HK-2 (cell line): ENCODE measurements at regions not wholly inside any gene's neighbourhood (a gene's known extent, or its start where the extent isn't known, plus 50 kb on each side); places are given as distances from the start of the nearest gene placed in this dataset.
"Not testable (repeated sequence)": the region's sequence is repeated elsewhere in the genome, so short reads cannot be mapped to it uniquely, and the experiment has no call there.

Source experiments
- DNase-seq: peaks from one replicate; pipeline ENCODE4 v3.0.0-alpha.2; 2018; ENCODE audit not compliant: unreplicated experiment

DNA sequence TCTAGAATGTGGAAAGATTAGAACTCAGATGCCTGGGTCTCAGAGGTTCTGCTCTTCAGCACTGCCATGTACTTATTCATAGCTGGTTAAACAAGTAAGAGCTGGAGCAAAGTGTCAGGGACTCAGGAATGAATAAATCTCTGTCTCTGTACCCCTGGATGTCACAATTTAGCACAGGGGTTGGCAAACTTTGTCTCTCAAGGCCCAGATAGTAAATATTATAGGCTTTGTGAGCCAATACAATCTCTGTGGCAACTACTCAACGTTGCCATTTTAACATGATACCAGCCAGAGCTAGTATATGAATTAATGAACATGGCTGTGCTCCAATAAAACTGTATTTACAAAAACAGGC lies 220.3 kb upstream of the MON1B start:
- DNase-seq, result no peak

DNA sequence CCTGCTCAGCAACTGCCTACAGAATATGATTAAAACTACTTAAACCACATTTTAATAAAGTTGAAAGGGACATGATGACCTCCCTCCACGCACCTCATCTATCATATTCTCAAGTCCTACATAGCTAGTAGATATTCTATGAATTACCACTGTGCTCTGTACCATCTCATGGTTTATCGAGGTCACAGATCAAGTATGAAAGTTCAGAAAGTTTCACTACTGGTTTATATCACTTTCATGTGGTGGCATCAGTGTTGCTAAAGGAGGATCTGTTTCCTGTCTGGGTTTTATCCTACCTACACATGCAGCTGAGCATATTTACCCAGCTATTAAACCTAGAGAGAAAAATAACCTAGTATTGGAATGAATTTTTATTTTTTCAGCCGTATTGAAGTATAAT lies 214.9 kb upstream of the MON1B start:
- no peak for DNase-seq

DNA sequence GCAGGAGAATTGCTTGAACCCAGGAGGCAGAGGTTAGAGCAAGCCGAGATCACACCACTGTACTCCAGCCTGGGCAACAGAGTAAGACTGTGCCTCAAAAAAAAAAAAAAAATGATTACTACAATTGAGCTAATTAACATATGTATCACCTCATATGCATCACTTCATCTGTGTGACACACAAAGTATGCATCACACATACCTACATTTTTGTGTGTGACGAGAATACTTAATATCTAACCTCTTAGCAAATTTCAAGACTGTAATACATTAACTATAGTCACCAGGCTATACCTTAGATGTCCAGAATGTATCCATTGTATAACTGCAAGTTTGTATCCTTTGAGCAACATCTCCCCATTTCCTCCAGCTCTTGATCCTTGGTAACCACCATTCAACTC lies 214.2 kb upstream of the MON1B start:
- DNase-seq, result no peak

DNA sequence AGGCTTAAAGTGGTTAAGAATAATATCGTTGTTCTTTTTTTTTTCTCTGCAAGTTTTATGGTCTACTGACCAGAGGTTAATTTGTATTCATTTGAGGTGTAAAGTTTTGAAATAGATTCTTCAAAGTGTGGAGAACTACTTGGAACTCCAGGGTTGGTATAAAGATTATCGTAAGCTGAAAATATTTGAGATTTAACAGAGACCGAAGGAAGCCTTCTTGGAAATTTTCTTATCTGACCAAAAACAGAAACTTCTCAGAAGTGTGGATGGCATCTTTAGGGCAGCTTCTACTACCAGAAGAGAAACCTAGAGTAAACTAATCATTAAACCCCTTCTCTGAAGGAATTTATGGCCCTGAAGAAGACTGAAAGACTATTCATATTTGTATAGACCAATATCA lies 206.8 kb upstream of the MON1B start:
- DNase-seq, result no peak

DNA sequence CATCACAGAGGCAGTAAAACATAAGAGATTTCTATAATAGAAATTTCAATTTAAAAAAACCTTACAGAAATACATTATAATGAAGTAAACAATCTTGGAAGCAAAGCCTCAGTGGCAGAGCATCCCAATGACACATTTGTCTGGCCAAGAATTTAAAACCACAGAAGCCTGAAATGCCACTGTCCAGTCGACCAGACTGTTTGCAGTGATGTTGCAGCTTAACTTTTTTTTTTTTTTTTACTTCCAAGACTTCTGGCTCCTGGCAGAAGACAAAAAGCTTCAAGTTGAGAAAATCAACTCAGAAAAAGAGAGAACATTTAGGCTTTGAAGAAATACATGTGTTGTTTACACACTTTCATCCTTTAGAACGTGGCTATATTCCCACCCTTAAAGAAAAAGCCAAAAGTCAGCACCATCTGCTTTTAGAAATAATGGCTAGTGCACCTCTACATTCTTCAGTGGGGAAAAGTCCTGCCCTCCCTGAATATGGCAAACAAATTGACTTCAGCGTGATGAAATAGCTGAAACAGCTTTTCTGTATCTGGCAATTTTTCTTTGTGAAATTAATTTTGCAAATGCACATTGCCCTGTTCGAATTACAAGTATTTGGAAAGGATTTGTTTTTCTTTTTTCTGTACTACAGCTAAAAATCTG lies 205.5 kb upstream of the MON1B start:
- DNase-seq, result no peak

DNA sequence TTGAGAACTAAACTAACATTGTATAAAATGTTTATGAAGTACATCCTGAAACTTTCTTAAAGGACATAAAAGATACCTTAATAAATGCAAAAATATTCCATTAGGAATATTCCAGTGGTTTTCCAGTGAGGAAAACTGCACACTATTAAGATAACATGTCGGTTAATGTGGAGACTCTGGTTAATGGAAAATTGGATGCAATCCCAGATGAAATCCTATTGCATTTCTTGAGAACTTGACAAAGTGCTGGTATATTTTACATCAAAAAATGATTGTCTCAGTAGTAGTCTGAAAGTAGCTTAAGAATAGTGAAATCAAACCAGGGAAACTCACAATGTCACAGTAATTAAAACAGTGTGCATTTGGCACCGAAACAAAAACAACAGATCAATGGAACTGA lies 202.5 kb upstream of the MON1B start:
- no peak for DNase-seq

DNA sequence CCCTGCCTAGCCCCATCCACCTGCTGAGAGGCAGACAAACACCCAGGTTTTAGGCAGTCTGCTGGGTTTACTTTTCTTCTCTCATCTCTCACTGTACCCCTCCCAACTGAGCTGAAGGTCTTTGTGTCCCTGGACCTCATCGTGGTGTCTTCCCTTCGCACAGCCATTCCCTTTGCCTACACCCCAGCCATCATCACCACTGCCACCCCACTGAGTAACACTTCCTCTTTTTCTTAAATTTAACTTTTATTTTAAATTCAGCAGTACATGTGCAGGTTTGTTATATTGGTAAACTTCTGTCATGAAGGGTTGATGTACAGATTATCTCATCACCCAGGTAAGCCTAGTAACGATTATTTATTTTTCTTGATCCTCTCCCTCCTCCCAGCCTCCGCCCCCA lies 188.3 kb upstream of the MON1B start:
- DNase-seq, result no peak

DNA sequence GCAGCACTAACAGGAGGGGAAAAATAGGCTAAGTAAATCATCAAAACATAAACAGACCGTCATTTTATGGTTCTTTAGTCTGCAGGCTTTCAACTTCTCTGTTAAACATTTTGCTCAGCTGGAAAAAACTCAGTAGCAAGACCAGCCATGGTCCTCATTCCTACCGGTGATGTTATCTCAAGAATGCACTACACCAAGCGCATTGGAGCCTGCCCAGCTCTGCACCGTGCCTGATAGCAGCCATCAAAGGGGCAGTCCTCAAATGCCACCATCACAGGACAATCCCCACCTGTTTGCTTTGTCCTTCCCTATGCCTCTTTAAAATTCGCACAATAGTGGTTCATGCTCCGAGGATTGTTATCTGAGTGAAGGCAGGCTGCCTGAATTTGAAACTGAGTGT lies 181.5 kb upstream of the MON1B start:
- DNase-seq, result no peak

DNA sequence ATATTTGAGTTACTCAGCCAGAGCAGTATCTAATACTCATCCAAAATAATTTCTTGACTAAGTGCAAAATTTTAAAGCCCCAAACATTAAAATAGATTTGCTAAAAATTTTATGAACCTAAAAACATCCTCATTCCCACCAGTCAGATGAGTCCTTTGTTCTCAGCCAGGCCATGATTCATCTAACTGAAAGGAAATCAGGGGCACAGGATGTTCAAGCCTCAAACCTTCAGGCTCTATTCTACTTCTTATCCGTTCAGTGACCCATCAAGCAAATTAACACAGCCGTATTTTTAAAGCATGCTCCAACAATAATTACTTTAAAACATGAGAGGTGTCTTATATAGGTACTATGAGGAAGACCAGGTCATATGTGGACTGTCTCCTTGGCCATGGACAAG lies 176.5 kb upstream of the MON1B start:
- no peak for DNase-seq

DNA sequence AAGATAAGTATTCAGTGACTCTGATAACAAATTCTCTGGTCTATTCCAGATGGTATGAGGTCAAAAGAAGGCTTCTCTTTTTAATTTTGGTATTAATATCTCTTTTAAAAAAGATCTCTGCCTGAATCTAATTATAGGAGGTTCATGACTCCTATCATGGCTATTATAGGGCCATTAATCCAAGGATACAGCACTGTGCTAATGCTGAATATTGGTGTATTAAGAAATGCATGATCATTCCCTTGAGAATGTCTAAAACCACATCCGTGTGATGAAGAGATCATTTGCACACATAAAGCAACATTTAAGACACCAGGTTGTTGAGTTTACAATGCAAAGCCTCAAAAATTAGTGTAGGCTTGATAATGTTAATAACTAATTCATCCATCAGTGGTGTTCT lies 160.4 kb upstream of the MON1B start:
- DNase-seq, result no peak

DNA sequence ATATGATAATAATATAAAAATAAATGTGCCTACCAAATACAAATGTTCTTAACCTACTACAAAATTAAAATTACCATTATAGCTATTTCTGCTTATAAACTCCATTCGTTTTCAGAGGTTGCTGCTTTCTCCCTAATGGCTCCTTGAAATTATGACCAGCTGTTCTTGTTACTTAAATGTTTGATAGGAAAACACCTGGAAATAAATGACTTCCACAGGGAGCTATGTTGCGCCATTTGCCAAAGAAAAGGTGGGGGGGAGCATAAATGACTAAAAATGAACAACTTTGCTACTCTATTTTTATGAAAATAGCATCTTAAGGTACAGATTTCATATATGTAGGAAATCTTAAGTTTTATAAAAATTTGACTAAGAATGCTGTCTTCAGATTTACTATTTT lies 157.5 kb upstream of the MON1B start:
- DNase-seq, result no peak

DNA sequence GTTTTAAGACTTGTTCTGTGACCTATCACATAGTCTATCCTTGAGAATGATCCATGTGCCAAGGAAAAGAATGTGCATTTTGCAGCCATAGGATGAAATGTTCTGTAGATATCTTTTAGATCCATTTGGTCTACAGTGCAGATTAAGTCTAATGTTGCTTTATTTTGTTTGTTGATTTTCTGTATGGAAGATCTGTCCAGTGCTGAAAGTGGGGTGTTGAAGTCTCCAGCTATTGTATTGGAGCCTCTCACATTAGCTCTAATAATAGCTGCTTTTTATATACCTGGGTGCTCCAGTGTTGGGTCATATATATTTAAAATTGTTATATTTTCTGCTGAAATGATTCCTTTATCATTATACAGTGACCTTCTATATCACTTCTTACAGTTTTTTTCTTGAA lies 155.6 kb upstream of the MON1B start:
- DNase-seq, result no peak

DNA sequence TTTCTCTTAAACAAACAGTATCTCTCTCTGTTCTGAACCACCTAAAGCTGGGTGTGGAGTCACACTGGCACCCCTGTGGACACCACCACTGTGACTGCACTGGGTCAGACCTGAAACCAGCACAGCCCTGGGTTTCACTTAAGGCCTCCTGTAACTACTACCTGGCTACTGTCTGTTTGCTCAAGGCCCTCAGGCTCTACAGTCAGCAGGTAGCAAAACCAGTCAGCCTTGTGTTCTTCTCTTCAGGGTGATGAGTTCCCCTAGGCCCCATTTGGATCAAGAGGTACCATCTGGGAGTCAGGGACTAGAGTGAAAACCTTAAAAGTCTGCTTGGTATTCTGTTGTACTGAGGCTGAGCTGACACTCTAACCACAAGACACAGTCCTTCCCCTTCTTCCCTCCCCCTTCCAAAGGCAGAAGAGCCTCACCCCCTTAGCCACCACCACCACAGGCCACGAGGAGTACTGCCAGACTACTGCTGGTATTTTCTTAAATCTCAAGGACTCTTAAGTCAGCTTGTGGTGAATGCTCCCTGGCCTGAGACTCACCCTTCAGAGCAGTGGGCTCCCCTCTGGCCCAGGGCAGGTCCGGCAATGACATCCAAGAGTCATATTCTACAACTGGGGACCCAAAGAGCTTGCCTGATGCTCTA lies 153.2 kb upstream of the MON1B start:
- DNase-seq, result no peak

DNA sequence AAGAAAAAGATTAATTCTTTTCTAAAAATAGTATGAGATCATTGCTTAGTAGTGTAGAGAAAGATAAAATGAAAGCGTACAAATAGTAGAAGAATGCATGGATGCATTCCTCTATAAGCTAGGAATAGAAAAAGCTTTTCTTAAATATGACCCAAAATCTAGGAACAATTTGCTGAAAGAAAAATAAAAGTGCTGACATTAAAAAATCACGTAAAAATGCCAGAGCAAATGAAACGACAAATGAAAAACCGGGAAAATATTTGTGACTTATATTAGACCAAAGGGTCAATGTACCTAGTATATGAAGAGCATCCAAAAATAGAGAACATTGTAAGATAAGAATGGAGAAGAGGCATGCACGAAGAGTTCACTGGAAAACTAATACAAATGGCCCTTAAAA lies 149.5 kb upstream of the MON1B start:
- DNase-seq, result no peak

DNA sequence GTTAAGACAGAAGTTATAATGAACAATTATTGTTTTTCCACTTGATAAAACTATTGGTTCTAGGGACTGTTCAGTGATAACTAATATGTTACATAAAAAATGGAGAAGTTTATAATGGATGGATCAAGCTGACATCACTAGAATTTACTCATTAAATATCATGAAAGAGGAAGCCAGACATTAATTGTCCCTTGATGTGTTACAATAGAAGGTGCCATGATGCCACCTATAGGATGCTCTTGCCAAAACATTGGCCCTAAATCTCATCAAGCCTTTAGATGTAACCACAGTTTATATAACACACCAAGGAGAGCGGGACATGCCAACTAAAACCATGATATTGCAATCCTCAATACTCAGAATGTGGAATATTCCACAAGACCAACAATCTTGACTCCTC lies 147.9 kb upstream of the MON1B start:
- DNase-seq, result no peak

DNA sequence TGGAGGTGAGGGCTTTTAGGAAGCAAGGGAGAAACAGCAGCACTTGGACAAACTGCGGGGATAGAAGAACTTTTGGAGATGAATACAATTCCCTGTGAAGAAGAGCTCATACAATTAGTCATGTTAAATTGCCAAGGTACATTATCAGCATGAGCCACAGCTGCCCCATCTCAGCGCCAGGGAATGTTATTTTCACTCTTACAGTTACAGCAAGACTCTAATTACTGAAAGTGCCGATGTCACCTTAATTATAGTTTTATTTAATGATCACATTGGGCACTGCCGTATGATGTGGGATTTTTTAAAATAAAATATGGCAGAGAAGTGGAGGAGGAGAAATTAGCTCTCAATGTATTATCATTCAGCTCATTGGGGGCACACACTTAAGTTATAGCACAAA lies 144.8 kb upstream of the MON1B start:
- DNase-seq, result no peak

DNA sequence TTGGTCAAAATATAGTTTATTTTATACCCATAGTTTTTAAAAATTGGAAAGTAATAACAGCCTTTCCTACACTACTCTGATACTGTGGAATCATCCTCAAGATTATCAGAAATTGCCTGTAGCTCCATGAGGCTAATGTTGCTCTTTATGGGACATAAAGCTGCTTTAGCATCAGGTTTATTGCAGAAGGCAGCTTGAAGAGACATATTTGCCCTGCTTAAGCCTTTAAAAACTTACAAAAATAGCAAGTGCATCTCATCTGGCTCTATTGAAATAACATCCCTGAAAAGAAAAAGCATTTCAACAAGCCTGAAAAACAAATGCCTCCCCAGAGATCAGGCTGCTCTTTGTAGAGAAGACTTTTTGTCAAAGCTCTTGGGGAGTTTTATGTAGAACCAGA lies 142.9 kb upstream of the MON1B start:
- DNase-seq, result no peak

DNA sequence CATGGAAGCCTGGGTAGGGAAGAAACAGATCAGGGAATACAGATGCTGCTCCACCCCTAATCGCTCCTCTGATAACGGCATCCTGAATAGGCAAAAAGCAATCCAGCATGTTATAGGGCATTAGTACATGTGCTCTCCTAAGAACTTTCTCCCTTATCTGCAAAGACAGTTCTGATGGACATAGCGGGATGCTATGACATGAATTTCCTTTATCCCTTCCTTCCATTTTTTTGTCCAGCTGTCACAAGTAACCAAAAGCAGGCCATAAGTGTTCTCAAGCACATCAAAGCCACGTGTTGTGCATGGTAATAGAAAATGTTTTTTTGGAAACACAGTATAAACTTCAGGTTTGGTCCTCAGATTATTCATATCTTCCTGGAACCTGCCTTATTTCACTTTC lies 141.4 kb upstream of the MON1B start:
- no peak for DNase-seq

DNA sequence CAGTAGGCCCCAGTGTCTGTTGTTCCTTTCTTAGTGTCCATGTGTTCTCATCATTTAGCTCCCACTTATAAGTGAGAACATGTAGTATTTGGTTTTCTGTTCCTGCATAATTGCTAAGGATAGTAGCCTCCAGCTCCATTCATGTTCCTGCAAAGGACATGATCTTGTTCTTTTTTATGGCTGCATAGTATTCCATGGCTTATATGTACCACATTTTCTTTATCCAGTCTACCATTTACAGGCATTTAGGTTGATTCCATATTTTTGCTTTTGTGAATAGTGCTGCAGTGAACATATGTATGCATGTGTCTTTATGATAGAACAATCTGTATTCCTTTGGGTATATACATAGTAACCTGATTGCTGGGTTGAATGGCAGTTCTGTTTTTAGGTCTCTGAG lies 134.4 kb upstream of the MON1B start:
- not testable (repeated sequence) for DNase-seq

DNA sequence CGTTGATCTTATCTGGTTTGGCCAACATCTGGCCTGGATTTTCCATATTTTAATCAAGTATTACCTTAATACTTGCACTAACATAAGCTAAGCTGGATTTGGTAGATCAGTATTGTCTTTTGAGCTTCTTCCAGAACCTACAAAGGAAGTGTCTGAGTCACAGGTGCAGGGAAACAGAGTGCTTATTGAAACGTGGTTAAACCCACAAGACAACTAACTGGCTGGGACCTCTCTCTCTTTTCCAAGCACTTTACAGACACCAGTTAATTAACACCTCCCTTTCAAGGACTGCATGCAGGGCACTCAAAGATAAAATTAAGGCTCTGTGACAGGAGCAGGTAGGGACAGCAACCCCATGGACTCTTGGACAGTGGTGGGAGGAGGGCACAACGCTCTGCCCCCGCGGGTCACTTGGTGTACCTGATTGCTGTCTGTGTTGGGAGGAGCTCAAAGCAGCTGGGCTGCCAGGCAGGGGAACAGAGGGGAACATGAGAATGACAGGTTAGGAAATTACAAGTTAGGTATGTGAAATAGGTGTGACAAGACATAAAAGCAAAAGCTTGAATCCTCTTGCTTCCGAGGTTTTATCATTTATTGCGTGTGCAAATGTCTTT lies 133.7 kb upstream of the MON1B start:
- no peak for DNase-seq

DNA sequence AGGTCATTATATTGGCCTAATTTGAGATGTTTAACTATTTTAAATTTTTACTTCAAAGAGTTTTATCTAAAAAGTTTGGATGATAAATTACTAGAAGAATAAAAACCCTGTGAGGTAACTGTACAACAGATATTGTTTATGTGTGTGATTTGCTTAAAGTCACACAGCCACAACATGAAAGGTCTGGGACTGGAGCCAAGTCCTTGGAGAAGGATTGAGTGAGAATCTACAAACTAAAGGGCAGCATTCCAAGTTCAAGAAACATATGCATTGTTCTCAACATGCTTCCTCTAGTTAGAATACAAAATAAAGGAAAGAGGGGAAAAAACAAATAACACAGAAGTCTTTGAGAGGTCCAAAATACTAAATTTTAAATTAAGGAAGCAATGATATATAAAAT lies 131.5 kb upstream of the MON1B start:
- no peak for DNase-seq

DNA sequence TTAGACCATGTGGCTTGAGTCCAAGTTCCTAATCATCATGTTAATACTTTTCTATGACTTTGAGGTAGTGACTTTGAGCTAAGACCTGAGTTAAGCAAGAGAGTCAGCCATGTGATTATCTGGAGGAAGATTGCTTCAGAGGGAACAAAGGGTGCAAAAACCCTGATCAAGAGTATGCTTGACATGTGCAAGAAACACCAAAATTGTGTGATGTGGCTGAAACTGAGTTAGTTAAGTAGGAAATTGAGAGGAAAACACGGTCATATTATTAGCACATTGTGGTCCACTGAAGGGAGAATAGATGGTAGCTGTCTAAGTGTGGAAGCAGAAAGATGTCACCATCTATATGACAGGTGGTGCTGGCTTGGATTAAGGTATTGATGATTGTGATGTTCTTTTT lies 130.4 kb upstream of the MON1B start:
- no peak for DNase-seq

DNA sequence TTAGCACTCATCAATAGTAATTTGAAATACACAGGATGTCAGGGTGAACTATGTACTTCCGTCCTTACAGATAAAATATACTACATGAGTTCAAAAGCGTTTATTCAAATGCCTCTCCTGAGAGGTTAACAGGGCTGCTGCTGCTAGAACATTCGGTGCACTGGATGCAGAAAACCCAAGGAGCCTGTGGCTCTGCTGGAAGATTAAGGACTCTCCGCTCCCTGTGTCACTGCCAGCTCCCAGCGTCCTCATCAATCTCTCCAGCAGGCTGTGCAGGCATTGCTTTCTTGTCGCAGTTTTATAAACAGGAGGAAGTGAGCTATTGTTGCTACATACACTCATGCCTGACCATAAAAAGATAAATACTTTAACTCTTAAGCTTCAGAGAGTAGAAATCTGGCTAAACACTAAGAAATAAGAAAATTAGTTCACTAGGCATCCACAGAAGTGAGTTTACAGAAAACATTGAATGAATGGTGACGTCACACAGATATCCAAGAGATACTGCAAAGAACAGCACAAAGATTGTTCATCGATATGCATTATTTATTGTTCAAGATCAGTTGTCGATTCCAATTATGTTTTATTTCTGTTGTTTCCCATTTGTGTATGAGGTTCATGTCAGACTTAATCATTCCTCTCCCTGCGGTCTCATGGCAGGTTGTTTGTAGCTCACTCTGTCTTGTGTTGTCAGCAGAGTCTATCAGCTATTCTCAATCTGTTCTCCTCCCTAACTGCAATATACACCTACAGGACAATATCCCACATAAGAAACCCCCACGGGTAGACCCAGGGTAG lies 127.9 kb upstream of the MON1B start:
- no peak for DNase-seq
